H9 (cell line): ENCODE measurements at regions not wholly inside any gene's neighbourhood (a gene's known extent, or its start where the extent isn't known, plus 50 kb on each side); places are given as distances from the start of the nearest gene placed in this dataset.

Source experiments
- DNase-seq: peaks from one replicate; pipeline ENCODE4 v3.0.0-alpha.2; 2017
- H2AFZ ChIP-seq: one replicate; pipeline ENCODE4 v1.6.1; 2013; ENCODE audit warnings: mild to moderate bottlenecking, low read length, control low read depth, moderate library complexity
- H2AK5ac ChIP-seq: 2 replicates; pipeline ENCODE4 v1.6.1; 2013; ENCODE audit warnings: low read length, control low read depth, mixed read lengths; ENCODE audit not compliant: insufficient read length
- H2BK120ac ChIP-seq: one replicate; pipeline ENCODE4 v1.6.1; 2013; ENCODE audit warnings: low read depth, mild to moderate bottlenecking, low read length, control low read depth, inconsistent platforms; ENCODE audit not compliant: poor library complexity, severe bottlenecking
- H2BK12ac ChIP-seq: 2 replicates; pipeline ENCODE4 v1.6.1; 2013; ENCODE audit warnings: low read length, control low read depth, mixed read lengths, low read depth; ENCODE audit not compliant: insufficient read length
- H2BK15ac ChIP-seq: 2 replicates; pipeline ENCODE4 v1.6.1; 2013; ENCODE audit warnings: low read depth, low read length, control low read depth
- H2BK20ac ChIP-seq: one replicate; pipeline ENCODE4 v1.6.1; 2013; ENCODE audit warnings: low read depth, mild to moderate bottlenecking, low read length, control low read depth, inconsistent platforms; ENCODE audit not compliant: poor library complexity, severe bottlenecking
- H2BK5ac ChIP-seq: 2 replicates; pipeline ENCODE4 v1.6.1; 2013; ENCODE audit warnings: low read length, control low read depth, mixed read lengths; ENCODE audit not compliant: insufficient read length
- H3K14ac ChIP-seq: 2 replicates; pipeline ENCODE4 v1.6.1; 2013; ENCODE audit warnings: low read length, control low read depth; ENCODE audit not compliant: insufficient read depth
- H3K18ac ChIP-seq: 2 replicates; pipeline ENCODE4 v1.6.1; 2013; ENCODE audit warnings: low read depth, mild to moderate bottlenecking, mixed read lengths, low read length, control low read depth; ENCODE audit not compliant: insufficient read length
- H3K23ac ChIP-seq: 2 replicates; pipeline ENCODE4 v1.6.1; 2013; ENCODE audit warnings: low read length, control low read depth, mixed read lengths, low read depth; ENCODE audit not compliant: insufficient read length
- H3K23me2 ChIP-seq: 2 replicates; pipeline ENCODE4 v1.6.1; 2013; ENCODE audit warnings: low read depth, mild to moderate bottlenecking, mixed read lengths, low read length, control low read depth; ENCODE audit not compliant: insufficient read length, poor library complexity, severe bottlenecking
- H3K27ac ChIP-seq: 2 replicates; pipeline ENCODE4 v1.5.1; 2013; ENCODE audit warnings: low read length, control low read depth, mixed read lengths, low read depth; ENCODE audit not compliant: insufficient read length
- H3K27me3 ChIP-seq: 2 replicates; pipeline ENCODE4 v1.6.1; 2013; ENCODE audit warnings: low read length, control low read depth, inconsistent platforms; ENCODE audit not compliant: insufficient read depth
- H3K4ac ChIP-seq: 2 replicates; pipeline ENCODE4 v1.6.1; 2013; ENCODE audit warnings: low read depth, mild to moderate bottlenecking, control low read depth, inconsistent platforms, low read length, moderate library complexity
- H3K4me1 ChIP-seq: 2 replicates; pipeline ENCODE4 v1.6.1; 2013; ENCODE audit warnings: low read length, control low read depth, inconsistent platforms; ENCODE audit not compliant: insufficient read depth
- H3K4me2 ChIP-seq: 2 replicates; pipeline ENCODE4 v1.6.1; 2013; ENCODE audit warnings: low read length, control low read depth, mixed read lengths; ENCODE audit not compliant: insufficient read length, insufficient read depth
- H3K56ac ChIP-seq: 2 replicates; pipeline ENCODE4 v1.6.1; 2013; ENCODE audit warnings: low read depth, mild to moderate bottlenecking, mixed read lengths, low read length, control low read depth; ENCODE audit not compliant: insufficient read length
- H3K79me1 ChIP-seq: 2 replicates; pipeline ENCODE4 v1.6.1; 2013; ENCODE audit warnings: low read depth, mild to moderate bottlenecking, moderate library complexity, low read length, control low read depth, inconsistent platforms; ENCODE audit not compliant: insufficient read depth, poor library complexity, severe bottlenecking
- H3K79me2 ChIP-seq: 2 replicates; pipeline ENCODE4 v1.6.1; 2013; ENCODE audit warnings: low read length, control low read depth, inconsistent platforms; ENCODE audit not compliant: insufficient read depth
- H3K9ac ChIP-seq: 2 replicates; pipeline ENCODE4 v1.6.1; 2013; ENCODE audit warnings: low read length, control low read depth, mixed read lengths; ENCODE audit not compliant: insufficient read length; ENCODE audit errors: extremely low read depth
- H3K9me3 ChIP-seq: one replicate; pipeline ENCODE4 v1.6.1; 2013; ENCODE audit warnings: low read depth, low read length, inconsistent platforms; ENCODE audit not compliant: control insufficient read depth
- H3T11ph ChIP-seq: one replicate; pipeline ENCODE4 v1.6.1; 2013; ENCODE audit warnings: mild to moderate bottlenecking, low read length, control low read depth, inconsistent platforms
- H4K20me1 ChIP-seq: one replicate; pipeline ENCODE4 v1.6.1; 2013; ENCODE audit not compliant: control insufficient read depth, insufficient read length, insufficient read depth
- H4K5ac ChIP-seq: 2 replicates; pipeline ENCODE4 v1.6.1; 2013; ENCODE audit warnings: low read depth, mild to moderate bottlenecking, mixed read lengths, low read length, control low read depth; ENCODE audit not compliant: insufficient read length
- H4K8ac ChIP-seq: replicated peaks from 2 replicates; pipeline ENCODE4 v1.6.1; 2013; ENCODE audit warnings: low read length, control low read depth, mixed read lengths, low read depth; ENCODE audit not compliant: insufficient read length
- H4K91ac ChIP-seq: 2 replicates; pipeline ENCODE4 v1.6.1; 2013; ENCODE audit warnings: low read depth, mild to moderate bottlenecking, moderate library complexity, mixed read lengths, low read length, control low read depth; ENCODE audit not compliant: insufficient read length
- H3K27ac Mint-ChIP-seq, 3 experiments: 2 replicates in 2 of 3; 3 replicates in 1 of 3; pipeline ENCODE4 v1.8.0; 2020 to 2021; ENCODE audit warnings: mixed read lengths in 3 of 3, mild to moderate bottlenecking in 1 of 3, moderate library complexity in 1 of 3
- H3K27me3 Mint-ChIP-seq: 2 replicates; pipeline ENCODE4 v1.8.0; 2021; ENCODE audit warnings: low read depth, mild to moderate bottlenecking, moderate library complexity, mixed read lengths
- H3K36me3 Mint-ChIP-seq, 3 experiments: 2 replicates in 2 of 3; 3 replicates in 1 of 3; pipeline ENCODE4 v1.8.0; 2020 to 2021; ENCODE audit warnings: low read depth in 3 of 3, mixed read lengths in 3 of 3; ENCODE audit not compliant: insufficient read depth in 1 of 3
- H3K4me1 Mint-ChIP-seq, 2 experiments: 2 replicates each; pipeline ENCODE4 v1.8.0; 2020; ENCODE audit warnings: mixed read lengths in 2 of 2
- H3K4me3 Mint-ChIP-seq, 2 experiments: 2 replicates in 1 of 2; 3 replicates in 1 of 2; pipeline ENCODE4 v1.8.0; 2020 to 2021; ENCODE audit warnings: mild to moderate bottlenecking in 2 of 2, mixed read lengths in 2 of 2, moderate library complexity in 1 of 2
- H3K9me3 Mint-ChIP-seq, 2 experiments: 2 replicates in 1 of 2; 3 replicates in 1 of 2; pipeline ENCODE4 v1.8.0; 2020; ENCODE audit warnings: mild to moderate bottlenecking in 2 of 2, mixed read lengths in 2 of 2, moderate library complexity in 1 of 2
- CTCF ChIP-seq: fragments of 200-600 bp; sonication (generic); conservative IDR thresholded peaks from 3 replicates; pipeline ENCODE4 v1.8.0; 2021; ENCODE audit warnings: antibody characterized with exemption, mild to moderate bottlenecking
- WGBS: extraction: QIAGEN DNeasy Blood & Tissue Kit; methylation state at CpG from one replicate; pipeline ENCODE4 v1.1.7; 2013; ENCODE audit warnings: missing lambda C conversion rate, low lambda C conversion rate, mixed read lengths; ENCODE audit not compliant: insufficient read length; ENCODE audit errors: extremely low coverage; 5-methylcytosine and 5-hydroxymethylcytosine counted together

- Histone ChIP-seq H3K14ac (no peak overlapping the region), H2BK20ac (no peak overlapping the region), H3K56ac (no peak overlapping the region), H3K9ac (no peak overlapping the region), H3K79me2 (no peaks in the 10 kb centered on the region), H3K79me1 (no peaks in the 10 kb centered on the region), H3K18ac (no peak overlapping the region), H3K9me3 (no peaks in the 10 kb centered on the region), H3K23me2 (no peaks in the 10 kb centered on the region), H4K8ac (no peak overlapping the region), H3K4ac (no peak overlapping the region), H3K23ac (no peak overlapping the region), H2AFZ (no peak overlapping the region), H4K91ac (no peak overlapping the region), H2BK120ac (no peak overlapping the region), H3K27ac (no peak overlapping the region), H2BK5ac (no peak overlapping the region), H2BK12ac (no peak overlapping the region), H2BK15ac (no peak overlapping the region), H2AK5ac (no peak overlapping the region), H3K4me2 (no peak overlapping the region), H4K20me1 (no peaks in the 10 kb centered on the region), H3K4me1 (no peaks in the 10 kb centered on the region), H3T11ph (no peak overlapping the region), H4K5ac (no peak overlapping the region), H3K27me3 (no peaks in the 10 kb centered on the region; the same call in 1 of the 2 replicates)
- WGBS: no CpG with 5 or more reads among the region's 4 CpGs
- DNase-seq: no peak
- H3K4me1 Mint-ChIP-seq: peaks cover 8 to 9% of the 10 kb centered on the region in 2 experiments
- H3K27me3 Mint-ChIP-seq: peaks cover 11% of the 10 kb centered on the region
- H3K36me3 Mint-ChIP-seq: no peaks in the 10 kb centered on the region
- no peak for TF ChIP-seq CTCF
- no peak overlapping the region for H3K27ac Mint-ChIP-seq
- H3K4me3 Mint-ChIP-seq: no peak overlapping the region
- no peaks in the 10 kb centered on the region for H3K9me3 Mint-ChIP-seq
Observed at GRCh38 chr5:127235136-127235535, 55.5 kb upstream of the MEGF10 start.
